A172 (cell line): ENCODE measurements at regions not wholly inside any gene's neighbourhood (a gene's known extent, or its start where the extent isn't known, plus 50 kb on each side); places are given as distances from the start of the nearest gene placed in this dataset.
"Not testable (repeated sequence)": the region's sequence is repeated elsewhere in the genome, so short reads cannot be mapped to it uniquely, and the experiment has no call there.

Experiments
- DNase-seq: peaks from one replicate; pipeline ENCODE4 v3.0.0-alpha.2; 2015; ENCODE audit warnings: low spot score

GRCh38 chr4:133320576-133321170 is 171.6 kb downstream of the PCDH10 start:
- DNase-seq = peak; percentile 46

DNA sequence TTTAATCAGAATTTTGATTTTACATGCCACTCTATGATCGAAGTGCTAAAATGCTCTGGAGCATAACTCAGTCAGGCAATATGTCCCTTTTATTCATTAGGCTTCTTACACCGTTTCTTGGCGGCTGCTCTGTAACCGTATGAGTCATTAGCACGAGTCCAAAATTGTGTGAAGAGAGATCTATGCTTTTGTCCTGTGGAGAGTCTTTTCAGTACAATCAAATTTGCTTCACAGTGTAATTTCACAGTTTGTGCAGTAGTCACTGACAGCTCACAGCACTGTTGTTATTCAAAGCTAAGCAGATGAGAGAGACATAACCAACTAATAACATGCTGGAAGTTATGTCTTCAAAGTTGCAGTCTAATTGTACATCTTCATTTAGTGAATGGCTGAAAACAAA is 167.8 kb downstream of the PCDH10 start:
- DNase-seq = peak; percentile 58

- DNase-seq = no peak
Measured at GRCh38 chr4:133314991-133315390, 165.9 kb downstream of the PCDH10 start.

GRCh38 chr4:133287396-133287795 is 138.3 kb downstream of the PCDH10 start:
- DNase-seq = no peak

DNA sequence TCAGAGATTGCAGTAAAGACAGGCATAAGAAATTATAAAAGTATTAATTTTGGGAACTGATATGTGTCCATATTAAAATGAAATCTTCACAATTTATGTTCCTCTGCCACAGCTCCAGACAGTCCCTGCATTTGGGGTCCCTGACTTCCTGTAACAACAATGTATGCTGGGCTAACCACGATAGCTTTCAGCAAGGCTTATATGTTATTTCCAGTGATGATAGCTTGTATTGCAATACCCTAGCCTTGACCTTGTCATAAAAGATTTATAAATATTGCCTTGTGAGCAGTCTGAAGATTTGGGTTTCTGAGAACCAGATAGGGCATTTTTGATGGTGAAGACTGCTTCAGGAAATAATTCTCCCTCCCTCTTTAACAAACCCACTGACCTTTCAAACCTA is 129.5 kb downstream of the PCDH10 start:
- no peak for DNase-seq

DNA sequence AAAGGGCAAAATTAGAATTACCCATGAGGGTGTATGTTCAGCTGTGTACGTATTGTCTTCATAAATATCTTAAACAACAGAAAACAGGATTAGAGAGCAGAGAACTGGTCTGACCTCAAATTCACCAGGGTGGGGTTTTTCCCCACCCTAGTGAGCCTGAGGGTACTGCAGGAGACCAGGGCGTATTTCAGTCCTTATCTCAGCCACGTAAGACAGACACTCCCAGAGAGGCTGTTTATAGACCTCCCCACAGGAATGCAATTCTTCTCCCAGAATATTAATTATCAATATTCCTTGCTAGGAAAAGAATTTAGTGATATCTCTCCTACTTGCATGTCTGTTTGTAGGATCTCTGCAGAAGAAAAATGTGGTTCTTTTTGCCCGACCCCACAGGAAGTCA is 128.8 kb downstream of the PCDH10 start:
- DNase-seq = not testable (repeated sequence)

DNA sequence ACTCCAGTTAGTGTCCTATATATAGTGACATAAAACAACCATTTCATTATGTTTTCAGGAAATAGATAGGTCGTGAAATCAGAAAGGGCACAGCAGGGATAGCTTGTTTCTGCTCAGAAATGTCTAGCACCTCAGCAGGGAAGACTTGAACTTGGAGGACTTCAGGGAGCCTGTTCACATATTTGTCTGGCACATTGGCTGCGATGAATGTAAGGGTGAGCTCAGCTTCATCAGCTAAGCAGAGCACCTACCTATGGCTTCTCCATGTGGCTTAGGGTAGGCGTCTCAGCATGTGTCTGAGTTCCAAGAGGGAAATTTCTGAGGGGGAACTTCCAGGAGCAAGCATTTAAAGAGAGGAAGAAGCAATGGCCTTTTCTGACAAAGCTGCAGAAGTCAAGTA is 126.2 kb downstream of the PCDH10 start:
- no peak for DNase-seq

DNA sequence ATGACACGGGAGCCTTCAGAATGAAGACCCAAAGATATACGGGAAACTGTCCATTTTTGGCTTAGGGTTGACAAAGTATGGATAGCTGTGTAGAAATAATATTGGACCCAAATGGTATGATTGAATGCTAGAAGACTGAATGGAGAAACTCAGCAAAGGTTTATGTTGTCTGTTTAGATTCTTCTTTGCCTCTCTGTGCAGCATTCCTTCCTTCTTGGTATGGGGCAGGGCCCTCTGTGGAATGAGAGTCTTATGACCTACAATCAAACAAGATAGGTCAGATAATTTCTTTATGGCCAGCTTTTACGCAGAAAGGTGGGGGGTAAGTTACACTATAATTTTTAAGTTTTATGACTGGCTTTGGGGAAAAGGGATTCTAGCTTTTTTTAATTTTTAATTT is 124.3 kb downstream of the PCDH10 start:
- no peak for DNase-seq

- no peak for DNase-seq
Measured at GRCh38 chr4:133270021-133270570, 121.0 kb downstream of the PCDH10 start.

GRCh38 chr4:133268205-133268604 is 119.1 kb downstream of the PCDH10 start:
- no peak for DNase-seq

DNA sequence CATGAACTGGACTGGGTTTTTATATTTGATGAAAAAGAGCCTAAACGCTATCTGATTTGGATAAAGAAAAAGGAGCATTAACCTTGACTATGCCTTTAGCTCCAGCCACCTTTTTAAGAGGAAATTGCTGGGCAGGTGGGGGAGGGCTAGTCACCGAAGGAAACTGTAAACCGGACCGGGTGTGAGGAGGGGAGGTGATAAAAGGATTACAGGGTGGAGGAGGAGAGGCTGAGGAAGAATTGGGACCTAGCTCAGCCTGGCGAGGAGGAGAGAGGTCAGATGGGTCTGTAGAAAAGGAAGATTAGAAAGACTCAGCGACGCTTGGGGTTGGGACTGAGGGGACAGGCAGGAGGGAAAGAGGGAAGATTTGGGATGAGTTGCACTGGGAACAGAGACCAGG is 118.4 kb downstream of the PCDH10 start:
- DNase-seq = not testable (repeated sequence)

GRCh38 chr4:133266966-133267365 is 117.9 kb downstream of the PCDH10 start:
- DNase-seq = not testable (repeated sequence)

DNA sequence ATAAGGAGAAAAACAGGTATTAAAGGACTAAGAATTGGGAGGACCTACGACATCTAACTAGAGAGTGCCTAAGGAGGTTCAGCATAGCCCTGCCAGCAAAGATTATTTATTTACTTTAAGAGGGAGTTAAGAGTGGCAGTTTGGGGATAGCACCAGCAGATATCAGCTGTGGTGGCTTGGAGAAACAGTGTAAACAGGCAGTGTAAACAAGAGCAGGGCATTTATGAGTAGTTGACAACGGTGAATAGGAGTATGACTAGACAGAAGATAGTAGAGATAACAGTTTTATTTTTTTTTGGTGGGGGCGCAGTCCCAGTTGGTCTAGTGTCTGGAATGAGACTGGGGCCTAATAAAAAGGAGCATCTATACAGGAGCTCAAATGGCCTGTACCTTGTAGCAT is 115.2 kb downstream of the PCDH10 start:
- DNase-seq = not testable (repeated sequence)

DNA sequence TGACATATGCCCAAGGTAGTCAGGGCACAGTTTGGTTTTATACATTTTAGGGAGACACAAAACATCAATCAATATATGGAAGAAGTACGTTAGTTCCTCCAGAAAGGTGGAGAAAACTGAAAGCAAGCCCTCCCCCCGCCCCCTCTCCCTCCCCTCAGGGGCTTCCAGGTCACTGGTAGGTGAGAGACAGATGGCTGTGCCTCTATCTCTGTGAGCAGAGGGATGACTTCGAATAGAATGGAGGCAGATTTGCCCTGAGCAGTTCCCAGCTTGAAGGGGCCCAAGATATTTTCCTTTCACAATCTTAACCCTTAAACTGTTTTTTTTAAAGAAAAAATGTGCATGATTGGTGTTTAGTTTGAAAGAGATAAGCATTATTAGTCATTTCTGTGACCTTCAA is 114.0 kb downstream of the PCDH10 start:
- no peak for DNase-seq

DNA sequence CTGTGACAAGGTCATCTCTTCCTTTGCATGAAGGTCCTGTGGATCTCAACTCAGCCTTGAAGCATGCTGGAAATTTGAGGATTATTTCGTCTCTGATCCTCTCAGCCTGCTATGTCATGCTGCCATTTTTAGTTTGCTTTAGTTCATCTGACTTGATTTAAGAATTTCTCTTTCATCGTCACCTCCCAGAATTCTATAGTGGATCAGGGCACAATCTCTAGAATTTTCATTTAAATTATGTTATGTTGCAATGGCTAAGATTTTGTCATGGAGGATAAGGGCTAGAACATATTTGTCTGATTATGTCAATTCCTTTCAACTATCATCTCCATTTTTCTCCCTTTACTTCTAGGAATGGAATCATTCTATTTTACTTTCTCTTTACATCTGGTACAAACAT is 98.8 kb downstream of the PCDH10 start:
- no peak for DNase-seq

- DNase-seq = no peak
Measured at GRCh38 chr4:133245226-133245625, 96.1 kb downstream of the PCDH10 start.
